DOHH2 (cell line): ENCODE measurements at regions not wholly inside any gene's neighbourhood (a gene's known extent, or its start where the extent isn't known, plus 50 kb on each side); places are given as distances from the start of the nearest gene placed in this dataset.

ENCODE experiments used
- CTCF ChIP-seq: fragments of 200-600 bp; sonication (generic); IDR thresholded peaks from one replicate; pipeline ENCODE4 v1.5.1; 2014; ENCODE audit warnings: antibody characterized with exemption, mild to moderate bottlenecking, low read depth, low read length; ENCODE audit not compliant: poor library complexity, severe bottlenecking
- EZH2phosphoT487 ChIP-seq: fragments of 200-600 bp; sonication (generic); IDR thresholded peaks from 2 replicates; pipeline ENCODE4 v1.6.1; 2017; ENCODE audit warnings: borderline replicate concordance, mild to moderate bottlenecking, antibody characterized with exemption, low read length, moderate library complexity, mixed read lengths

GRCh38 chr5:110040178-110040577, 350.5 kb downstream of the MAN2A1 start:
- TF ChIP-seq CTCF (no peak), EZH2phosphoT487 (no peak)
